Left ventricle myocardium inferior (tissue), 1 donor: ENCODE measurements at regions not wholly inside any gene's neighbourhood (a gene's known extent, or its start where the extent isn't known, plus 50 kb on each side); places are given as distances from the start of the nearest gene placed in this dataset.

Experiments used
- DNase-seq: peaks from one replicate; pipeline ENCODE4 v3.0.0-alpha.2; 2020
- H3K27ac ChIP-seq: fragments of 200-600 bp; replicated peaks from 2 replicates; pipeline ENCODE4 v1.8.0; 2021
- H3K27me3 ChIP-seq: fragments of 200-600 bp; 2 replicates; pipeline ENCODE4 v1.8.0; 2021; ENCODE audit warnings: low read depth
- H3K36me3 ChIP-seq: fragments of 200-600 bp; 2 replicates; pipeline ENCODE4 v1.8.0; 2021
- H3K4me1 ChIP-seq: fragments of 200-600 bp; 2 replicates; pipeline ENCODE4 v1.8.0; 2021
- H3K4me3 ChIP-seq: fragments of 200-600 bp; 2 replicates; pipeline ENCODE4 v1.8.0; 2021; ENCODE audit warnings: mild to moderate bottlenecking, moderate library complexity
- H3K9me3 ChIP-seq: fragments of 200-600 bp; replicated peaks from 2 replicates; pipeline ENCODE4 v1.8.0; 2021
- intact Hi-C: fragments of 100-400 bp; cut with micrococcal nuclease; formaldehyde crosslinking; loops from one replicate; pipeline ENCODE4 v1.11.0; 2022
- TF ChIP-seq, protein P1 (sequence below): fragments of 200-600 bp; IDR thresholded peaks from 2 replicates; pipeline ENCODE4 v1.8.0; 2021; ENCODE audit warnings: antibody characterized with exemption, mild to moderate bottlenecking, borderline replicate concordance
- donor health status: DM: no; HTN: yes; CAD: no; lungs with severe emphysema.

DNA sequence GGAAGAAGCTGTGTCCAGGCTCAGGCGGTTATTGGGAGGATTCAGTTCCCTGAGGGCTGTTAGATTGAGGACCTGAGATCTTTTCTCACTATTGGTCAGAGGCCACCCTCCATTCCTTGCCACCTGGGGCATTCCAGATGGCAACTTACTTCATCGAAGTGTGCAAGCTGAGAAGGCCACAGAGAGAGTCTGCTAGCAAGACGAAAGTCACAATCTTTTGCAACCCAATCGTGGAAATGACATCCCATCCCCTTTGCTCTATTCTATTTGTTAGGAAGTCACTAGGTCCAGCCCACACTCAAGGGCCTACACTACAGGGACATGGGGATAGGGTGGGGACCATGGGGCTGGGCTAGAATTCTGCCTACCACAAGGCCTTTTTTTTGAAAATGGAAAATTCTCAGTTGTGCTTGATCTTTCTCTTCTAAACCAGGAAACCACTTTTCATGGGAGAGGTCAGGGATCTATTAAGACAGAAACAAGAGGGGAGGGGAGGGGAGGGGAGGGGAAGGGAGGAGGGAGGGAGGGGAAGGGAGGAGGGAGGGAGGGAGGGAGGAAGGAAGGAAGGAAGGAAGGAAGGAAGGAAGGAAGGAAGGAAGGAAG lies 217.2 kb downstream of the BCAS1 start:
- H3K27me3 ChIP-seq: no peaks in the 10 kb centered on the region
- intact Hi-C loops: no loop called here
- H3K4me1 ChIP-seq: peaks cover 9% of the 10 kb centered on the region
- DNase-seq: no peak
- no peaks in the 10 kb centered on the region for H3K9me3 ChIP-seq
- H3K4me3 ChIP-seq: no peak overlapping the region
- no peak overlapping the region for H3K27ac ChIP-seq
- no peaks in the 10 kb centered on the region for H3K36me3 ChIP-seq
- TF ChIP-seq, protein P1, sequence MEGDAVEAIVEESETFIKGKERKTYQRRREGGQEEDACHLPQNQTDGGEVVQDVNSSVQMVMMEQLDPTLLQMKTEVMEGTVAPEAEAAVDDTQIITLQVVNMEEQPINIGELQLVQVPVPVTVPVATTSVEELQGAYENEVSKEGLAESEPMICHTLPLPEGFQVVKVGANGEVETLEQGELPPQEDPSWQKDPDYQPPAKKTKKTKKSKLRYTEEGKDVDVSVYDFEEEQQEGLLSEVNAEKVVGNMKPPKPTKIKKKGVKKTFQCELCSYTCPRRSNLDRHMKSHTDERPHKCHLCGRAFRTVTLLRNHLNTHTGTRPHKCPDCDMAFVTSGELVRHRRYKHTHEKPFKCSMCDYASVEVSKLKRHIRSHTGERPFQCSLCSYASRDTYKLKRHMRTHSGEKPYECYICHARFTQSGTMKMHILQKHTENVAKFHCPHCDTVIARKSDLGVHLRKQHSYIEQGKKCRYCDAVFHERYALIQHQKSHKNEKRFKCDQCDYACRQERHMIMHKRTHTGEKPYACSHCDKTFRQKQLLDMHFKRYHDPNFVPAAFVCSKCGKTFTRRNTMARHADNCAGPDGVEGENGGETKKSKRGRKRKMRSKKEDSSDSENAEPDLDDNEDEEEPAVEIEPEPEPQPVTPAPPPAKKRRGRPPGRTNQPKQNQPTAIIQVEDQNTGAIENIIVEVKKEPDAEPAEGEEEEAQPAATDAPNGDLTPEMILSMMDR: no peak

DNA sequence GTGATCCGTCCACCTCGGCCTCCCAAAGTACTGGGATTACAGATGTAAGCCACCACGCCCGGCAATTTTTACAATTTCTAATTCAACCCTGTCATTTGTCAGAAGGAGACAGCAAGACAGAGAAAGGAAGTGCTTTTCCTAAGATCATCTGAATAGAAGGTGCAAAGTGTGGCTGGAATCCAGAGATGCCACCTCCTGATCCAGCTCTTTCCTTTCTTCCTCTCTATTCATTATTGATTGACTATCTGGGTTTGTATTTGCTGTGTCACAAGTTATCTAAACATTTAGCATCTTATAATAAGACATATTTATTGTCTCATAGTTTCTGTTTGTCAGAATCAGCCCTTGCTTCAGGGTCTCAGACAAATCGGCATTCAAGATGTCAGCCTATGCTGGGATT lies 217.7 kb downstream of the BCAS1 start:
- TF ChIP-seq, protein P1: no peak
- intact Hi-C loops: no loop called here

DNA sequence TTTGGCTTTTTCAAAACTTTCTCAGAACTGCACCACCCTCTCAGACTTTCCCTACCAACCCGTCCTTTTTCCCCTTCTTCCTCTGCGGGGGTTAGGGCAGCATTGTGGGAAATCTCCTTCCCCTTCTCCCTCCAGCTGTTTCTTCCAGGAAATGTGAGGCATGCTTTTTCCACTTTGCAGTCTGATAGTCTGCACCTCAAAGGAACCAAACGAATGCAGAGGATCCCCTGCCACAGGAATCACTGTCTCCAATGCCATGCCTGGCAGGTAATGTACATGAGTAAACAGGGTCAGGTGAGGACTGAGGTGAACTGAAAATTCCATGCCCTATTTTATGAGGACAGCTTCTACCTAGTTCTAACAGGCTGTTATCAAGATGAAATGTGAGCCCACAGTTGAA lies 218.4 kb downstream of the BCAS1 start:
- Histone ChIP-seq H3K4me3 (no peak overlapping the region), H3K4me1 (no peaks in the 10 kb centered on the region), H3K27me3 (no peaks in the 10 kb centered on the region), H3K36me3 (no peaks in the 10 kb centered on the region), H3K27ac (no peak overlapping the region), H3K9me3 (no peaks in the 10 kb centered on the region)
- intact Hi-C loops: no loop called here
- no peak for DNase-seq
- TF ChIP-seq, protein P1: no peak

More for the DNA sequence above, 217.7 kb downstream of the BCAS1 start:
- Histone ChIP-seq H3K4me1 (peaks cover 4% of the 10 kb centered on the region), H3K27ac (no peak overlapping the region), H3K36me3 (no peaks in the 10 kb centered on the region), H3K4me3 (no peak overlapping the region), H3K9me3 (no peaks in the 10 kb centered on the region), H3K27me3 (no peaks in the 10 kb centered on the region)
- no peak for DNase-seq

DNA sequence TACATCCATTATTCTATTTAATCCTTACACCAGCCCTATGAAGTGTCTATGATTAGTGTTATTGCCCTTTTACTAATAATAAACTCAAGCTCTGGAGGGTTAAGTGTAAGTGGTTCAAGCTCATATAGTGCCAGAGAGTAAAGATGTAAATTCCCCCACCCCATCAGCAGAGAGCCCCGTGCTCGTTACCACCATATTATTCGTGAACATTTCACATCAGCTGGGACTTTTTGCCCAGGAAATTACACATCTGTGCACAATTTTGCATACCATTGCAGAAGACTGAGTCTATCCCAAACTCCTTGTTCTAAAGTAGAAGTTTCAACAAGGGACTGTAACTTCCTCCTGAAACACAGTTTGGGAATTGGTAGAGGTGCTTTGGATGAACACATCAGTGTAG lies 220.1 kb downstream of the BCAS1 start:
- Histone ChIP-seq H3K27me3 (no peaks in the 10 kb centered on the region), H3K4me1 (no peaks in the 10 kb centered on the region), H3K9me3 (no peaks in the 10 kb centered on the region), H3K27ac (no peak overlapping the region), H3K36me3 (no peaks in the 10 kb centered on the region), H3K4me3 (no peak overlapping the region)
- TF ChIP-seq, protein P1: no peak
- no peak for DNase-seq
- intact Hi-C loops: no loop called here

DNA sequence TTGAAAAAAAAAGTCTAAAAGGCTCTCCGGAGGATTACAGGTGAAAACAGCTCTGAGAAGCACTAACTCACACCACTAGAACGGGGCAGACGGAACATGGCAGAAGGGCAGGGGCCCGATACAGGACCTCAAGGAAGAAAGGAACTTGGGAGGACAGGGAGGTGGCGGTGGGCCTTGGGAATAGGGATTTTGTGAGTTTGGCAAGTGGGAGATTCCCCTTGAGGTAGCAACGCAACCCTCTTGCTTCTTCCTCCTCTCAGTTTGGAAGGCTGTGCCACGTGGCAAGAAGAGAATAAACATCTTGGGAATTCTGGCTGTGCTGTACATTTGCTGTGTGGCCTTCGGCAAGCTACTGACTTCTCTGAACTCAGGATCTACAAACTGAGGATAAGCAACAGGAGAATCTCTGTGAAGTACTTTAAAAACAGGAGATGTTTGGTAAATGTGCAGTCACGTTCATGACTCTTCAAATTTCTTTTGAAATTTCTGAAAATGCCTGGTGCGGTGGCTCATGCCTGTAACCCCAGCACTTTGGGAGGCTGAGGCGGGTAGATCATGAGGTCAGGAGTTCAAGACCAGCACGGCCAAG lies 220.8 kb downstream of the BCAS1 start:
- TF ChIP-seq, protein P1: no peak
- no peak for DNase-seq
- H3K36me3 ChIP-seq: no peaks in the 10 kb centered on the region
- H3K27ac ChIP-seq: no peak overlapping the region
- H3K4me1 ChIP-seq: no peaks in the 10 kb centered on the region
- H3K4me3 ChIP-seq: no peak overlapping the region
- no peaks in the 10 kb centered on the region for H3K9me3 ChIP-seq
- no peaks in the 10 kb centered on the region for H3K27me3 ChIP-seq
- intact Hi-C loops: no loop called here
